MCF 10A (cell line): ENCODE measurements at regions not wholly inside any gene's neighbourhood (a gene's known extent, or its start where the extent isn't known, plus 50 kb on each side); places are given as distances from the start of the nearest gene placed in this dataset.

ENCODE experiments used
- BruUV-seq: library from RNA; stranded (reverse); fragments of 400-500 nt; replicated peaks from 2 replicates; lab custom pipeline; 2021; lab: Mats Ljungman, UMichigan
- CTCF ChIA-PET: fragments of 300-600 bp; sonication (Branson Sonifier 250); formaldehyde crosslinking; extraction: SDS; loops from one replicate; lab custom pipeline; 2021; ENCODE audit warnings: antibody characterized with exemption, inconsistent platforms; lab: Yijun Ruan, JAX
- POLR2A ChIA-PET: fragments of 300-600, 350-650 bp; sonication (Branson Sonifier 250); formaldehyde crosslinking; extraction: SDS; loops from one replicate; lab custom pipeline; 2020; ENCODE audit warnings: antibody characterized with exemption, inconsistent platforms; lab: Yijun Ruan, JAX
- DNase-seq: peaks from one replicate; pipeline ENCODE4 v3.0.0-alpha.2; 2018; ENCODE audit not compliant: unreplicated experiment
- H3K27ac Mint-ChIP-seq: one replicate; pipeline ENCODE4 v1.8.0; 2022; ENCODE audit warnings: mild to moderate bottlenecking, low read depth, mixed read lengths; ENCODE audit not compliant: unreplicated experiment
- H3K27me3 Mint-ChIP-seq: one replicate; pipeline ENCODE4 v1.8.0; 2022; ENCODE audit warnings: mixed read lengths; ENCODE audit not compliant: insufficient read depth, unreplicated experiment
- H3K36me3 Mint-ChIP-seq: one replicate; pipeline ENCODE4 v1.8.0; 2022; ENCODE audit warnings: mild to moderate bottlenecking, moderate library complexity, mixed read lengths; ENCODE audit not compliant: insufficient read depth, unreplicated experiment
- H3K4me1 Mint-ChIP-seq: one replicate; pipeline ENCODE4 v1.8.0; 2022; ENCODE audit warnings: mixed read lengths; ENCODE audit not compliant: insufficient read depth, unreplicated experiment
- H3K4me3 Mint-ChIP-seq: one replicate; pipeline ENCODE4 v1.8.0; 2022; ENCODE audit warnings: mild to moderate bottlenecking, moderate library complexity, mixed read lengths; ENCODE audit not compliant: unreplicated experiment
- H3K9me3 Mint-ChIP-seq: one replicate; pipeline ENCODE4 v1.8.0; 2022; ENCODE audit warnings: mixed read lengths; ENCODE audit not compliant: unreplicated experiment
- intact Hi-C: fragments of 100-400 bp; cut with micrococcal nuclease; formaldehyde crosslinking; loops from 2 replicates; pipeline ENCODE4 v1.14.1; 2022
- TF ChIP-seq, protein P1 (sequence below): fragments of 200-600 bp; IDR thresholded peaks from one replicate; pipeline ENCODE4 v1.8.0; 2022; ENCODE audit warnings: antibody characterized with exemption, mild to moderate bottlenecking; ENCODE audit not compliant: unreplicated experiment

GRCh38 chr5:125416055-125416454 is 669.6 kb upstream of the ZNF608 start:
- BruUV-seq: no TSS peak
- TF ChIP-seq, protein P1, sequence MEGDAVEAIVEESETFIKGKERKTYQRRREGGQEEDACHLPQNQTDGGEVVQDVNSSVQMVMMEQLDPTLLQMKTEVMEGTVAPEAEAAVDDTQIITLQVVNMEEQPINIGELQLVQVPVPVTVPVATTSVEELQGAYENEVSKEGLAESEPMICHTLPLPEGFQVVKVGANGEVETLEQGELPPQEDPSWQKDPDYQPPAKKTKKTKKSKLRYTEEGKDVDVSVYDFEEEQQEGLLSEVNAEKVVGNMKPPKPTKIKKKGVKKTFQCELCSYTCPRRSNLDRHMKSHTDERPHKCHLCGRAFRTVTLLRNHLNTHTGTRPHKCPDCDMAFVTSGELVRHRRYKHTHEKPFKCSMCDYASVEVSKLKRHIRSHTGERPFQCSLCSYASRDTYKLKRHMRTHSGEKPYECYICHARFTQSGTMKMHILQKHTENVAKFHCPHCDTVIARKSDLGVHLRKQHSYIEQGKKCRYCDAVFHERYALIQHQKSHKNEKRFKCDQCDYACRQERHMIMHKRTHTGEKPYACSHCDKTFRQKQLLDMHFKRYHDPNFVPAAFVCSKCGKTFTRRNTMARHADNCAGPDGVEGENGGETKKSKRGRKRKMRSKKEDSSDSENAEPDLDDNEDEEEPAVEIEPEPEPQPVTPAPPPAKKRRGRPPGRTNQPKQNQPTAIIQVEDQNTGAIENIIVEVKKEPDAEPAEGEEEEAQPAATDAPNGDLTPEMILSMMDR: no peak
- no peak for DNase-seq
- intact Hi-C loops: loop anchor here (10.0 kb wide), 2 partner anchors 339 to 821 kb away; no protein-coding TSS in a partner anchor
- Mint-ChIP-seq H3K9me3 (no peaks in the 10 kb centered on the region), H3K4me3 (no peak overlapping the region), H3K27me3 (no peaks in the 10 kb centered on the region), H3K27ac (no peak overlapping the region), H3K36me3 (no peaks in the 10 kb centered on the region), H3K4me1 (peaks cover 19% of the 10 kb centered on the region)
- CTCF ChIA-PET: interaction anchor here (0.6 kb wide), 1 partner anchor 630 kb away, joined by 5 read pairs; no protein-coding TSS in a partner anchor
- POLR2A ChIA-PET: no interaction called here

GRCh38 chr5:125421006-125421405 is 674.6 kb upstream of the ZNF608 start:
- no peaks in the 10 kb centered on the region for H3K4me1 Mint-ChIP-seq
- CTCF ChIA-PET: no interaction called here
- POLR2A ChIA-PET: no interaction called here
- BruUV-seq: no TSS peak
- no peaks in the 10 kb centered on the region for H3K36me3 Mint-ChIP-seq
- intact Hi-C loops: no loop called here
- H3K9me3 Mint-ChIP-seq: peaks cover under 1% of the 10 kb centered on the region
- no peaks in the 10 kb centered on the region for H3K27me3 Mint-ChIP-seq
- TF ChIP-seq, protein P1: no peak
- H3K27ac Mint-ChIP-seq: no peak overlapping the region
- DNase-seq: no peak
- H3K4me3 Mint-ChIP-seq: no peak overlapping the region

- Mint-ChIP-seq H3K9me3 (peaks cover 6% of the 10 kb centered on the region), H3K4me1 (no peaks in the 10 kb centered on the region), H3K4me3 (no peak overlapping the region), H3K27me3 (no peaks in the 10 kb centered on the region), H3K27ac (no peak overlapping the region), H3K36me3 (no peaks in the 10 kb centered on the region)
- BruUV-seq: no TSS peak
- TF ChIP-seq, protein P1: no peak
- DNase-seq: no peak
- POLR2A ChIA-PET: interaction anchor here (2.2 kb wide), 1 partner anchor 11 kb away, joined by 5 read pairs; no protein-coding TSS in a partner anchor
- intact Hi-C loops: no loop called here
- CTCF ChIA-PET: interaction anchor here (0.6 to 1.1 kb wide), 2 partner anchors 10 to 1754 kb away, joined by 3 read pairs; no protein-coding TSS in a partner anchor
These were observed 675.9 kb upstream of the ZNF608 start for GRCh38 chr5:125422342-125422741.

GRCh38 chr5:125424402-125425141 is 678.1 kb upstream of the ZNF608 start:
- DNase-seq: peak; percentile 6
- TF ChIP-seq, protein P1: no peak
- Mint-ChIP-seq H3K36me3 (no peaks in the 10 kb centered on the region), H3K4me1 (no peaks in the 10 kb centered on the region), H3K27ac (no peak overlapping the region), H3K4me3 (no peak overlapping the region), H3K27me3 (no peaks in the 10 kb centered on the region), H3K9me3 (peaks cover 15% of the 10 kb centered on the region)
- intact Hi-C loops: no loop called here
- no TSS peak for BruUV-seq
- POLR2A ChIA-PET: no interaction called here
- CTCF ChIA-PET: interaction anchor here (0.6 kb wide), 1 partner anchor 315 kb away, joined by 3 read pairs; no protein-coding TSS in a partner anchor
